ENCODE measurements at regions not wholly inside any gene's neighbourhood (a gene's known extent, or its start where the extent isn't known, plus 50 kb on each side); places are given as distances from the start of the nearest gene placed in this dataset.
"Not testable (repeated sequence)": the region's sequence is repeated elsewhere in the genome, so short reads cannot be mapped to it uniquely, and the experiment has no call there.

- DNase-seq (ENCODE audit: low spot score): not testable (repeated sequence)
Measured at GRCh38 chr12:82634495-82635258, 52.0 kb upstream of the TMTC2 start.

- no peak for DNase-seq (ENCODE audit: low spot score)
Measured at GRCh38 chr12:82635263-82635662, 51.4 kb upstream of the TMTC2 start.

All from GM03348 (cell line).